ENCODE measurements at regions not wholly inside any gene's neighbourhood (a gene's known extent, or its start where the extent isn't known, plus 50 kb on each side); places are given as distances from the start of the nearest gene placed in this dataset.

DNA sequence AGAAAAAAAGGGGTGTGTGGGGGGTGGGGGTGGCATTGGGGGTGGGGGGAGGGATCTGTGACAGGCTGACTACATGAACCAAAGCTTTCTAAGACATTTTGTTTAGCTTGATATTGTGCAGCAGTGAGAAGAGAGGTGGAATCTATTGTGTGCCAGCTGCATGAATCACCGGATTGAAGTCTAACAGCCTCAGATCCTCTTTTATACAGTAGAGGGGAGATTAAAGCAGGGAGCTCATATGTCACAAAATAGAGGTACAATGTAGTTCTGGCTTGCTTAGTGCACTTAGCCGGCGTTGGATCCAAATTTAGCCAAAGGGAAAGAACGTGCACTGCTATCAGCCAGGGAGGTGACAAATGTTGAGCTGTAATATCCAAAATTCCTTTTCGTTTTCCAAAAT lies 404.2 kb upstream of the CITED2 start:
- DNase-seq = no peak

DNA sequence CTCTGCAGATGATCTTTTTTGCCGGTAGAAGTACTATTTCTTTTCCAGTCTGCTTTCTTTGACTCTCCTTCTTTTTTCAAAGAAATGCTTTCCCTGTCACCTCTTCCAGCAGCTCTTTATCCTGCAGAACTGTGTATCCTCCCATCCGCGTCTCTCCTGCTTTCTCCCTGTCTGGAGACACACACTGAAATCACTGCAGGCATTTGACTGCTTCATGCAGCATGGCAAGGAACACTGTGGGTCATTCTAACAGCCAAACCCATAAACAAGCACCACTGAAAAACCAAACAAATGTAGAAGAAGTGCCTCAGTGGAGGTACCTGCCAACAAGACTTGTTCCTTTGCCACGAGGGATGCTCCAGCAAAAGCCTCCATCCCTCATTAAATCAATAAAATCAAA lies 403.7 kb upstream of the CITED2 start:
- DNase-seq = no peak

DNA sequence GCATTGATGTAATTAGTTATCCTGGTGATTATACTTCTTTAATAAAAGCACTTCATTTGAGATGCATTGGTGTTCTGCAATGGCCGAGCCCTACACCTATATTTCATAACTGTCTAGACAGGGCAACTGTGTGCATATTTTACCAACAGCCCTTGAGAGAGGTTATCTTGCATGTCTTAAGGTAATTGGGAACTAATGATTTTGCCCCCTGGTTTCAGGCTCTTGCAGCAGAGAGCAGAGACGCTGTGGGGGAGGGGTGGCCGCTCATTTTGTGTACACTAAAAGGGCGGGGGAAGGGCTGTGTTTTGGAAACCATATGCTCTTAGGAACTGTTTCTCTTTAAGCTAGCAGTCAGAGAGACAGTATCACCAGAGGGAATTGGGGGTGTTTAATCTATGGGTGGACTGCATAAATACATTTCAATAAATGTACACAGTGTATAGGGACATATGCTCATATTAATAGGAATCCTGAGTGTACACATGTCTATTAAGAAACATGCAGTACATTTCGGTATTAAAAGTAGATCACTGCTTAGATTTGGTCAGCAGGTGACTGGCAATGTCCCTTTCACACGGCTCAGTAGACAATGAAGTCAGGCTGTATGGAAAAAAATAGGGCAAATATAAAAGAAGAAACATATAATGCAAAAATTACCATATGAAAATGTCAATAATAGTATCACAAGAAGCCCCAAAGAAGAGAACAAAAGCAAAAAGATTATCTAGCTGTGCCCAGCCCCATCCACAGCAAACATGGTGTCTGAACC lies 402.9 kb upstream of the CITED2 start:
- no peak for DNase-seq

DNA sequence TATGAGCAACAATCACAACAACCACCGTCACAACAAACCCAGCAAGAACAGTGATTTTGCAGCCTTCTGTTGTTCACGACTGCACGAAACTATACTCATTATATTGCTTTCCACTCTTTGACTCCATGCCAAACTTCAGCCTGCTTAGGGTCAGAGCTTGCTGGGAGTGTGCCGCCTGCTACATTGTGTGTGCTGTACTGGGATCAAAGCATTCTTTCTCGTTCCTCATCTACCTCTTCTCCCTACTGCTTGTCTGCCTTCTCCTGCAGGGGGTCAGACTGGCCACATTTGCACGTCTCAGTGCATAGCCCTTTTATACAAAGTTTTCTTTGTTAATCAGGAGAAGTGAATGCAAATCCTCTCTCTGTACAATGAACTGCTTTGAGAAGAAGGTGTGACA lies 401.6 kb upstream of the CITED2 start:
- DNase-seq = no peak

DNA sequence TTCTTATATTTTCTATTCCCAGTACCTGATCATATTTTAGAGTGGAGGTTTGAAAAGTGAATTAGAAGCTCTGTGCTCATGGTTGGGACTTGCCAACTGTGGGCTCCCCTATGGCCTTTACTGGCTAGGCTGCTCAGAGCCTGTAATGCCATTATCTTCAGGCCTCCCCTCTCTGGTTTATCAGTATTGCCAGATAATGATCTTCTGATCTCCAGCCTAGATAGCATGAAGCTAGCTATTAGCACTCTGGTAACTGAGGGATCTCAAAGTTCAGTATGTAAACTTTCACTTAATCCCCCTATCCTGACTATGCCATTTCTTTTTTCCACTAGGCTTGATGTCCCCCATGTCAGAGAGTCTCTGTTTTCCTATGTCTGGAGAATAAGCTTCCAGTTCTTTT lies 393.7 kb upstream of the CITED2 start:
- no peak for DNase-seq

DNA sequence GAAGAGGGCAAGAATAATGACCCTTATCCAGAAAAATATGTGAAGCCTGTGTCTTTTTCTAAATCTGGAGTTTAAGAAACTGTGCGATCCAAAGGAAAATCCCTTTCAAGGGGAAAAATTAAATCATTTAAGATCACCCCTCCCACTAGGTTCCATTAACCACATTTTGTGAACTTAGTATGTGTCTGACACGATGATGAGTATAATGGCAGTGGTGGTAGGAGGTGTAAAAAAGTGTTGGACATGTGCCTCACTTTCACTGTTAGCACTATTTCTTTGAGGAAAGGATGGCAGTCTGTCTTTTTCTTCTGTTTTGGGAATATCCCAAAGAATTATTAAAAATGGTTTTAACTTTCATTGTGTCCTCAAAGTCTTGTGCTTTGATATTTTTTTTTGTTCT lies 392.3 kb upstream of the CITED2 start:
- DNase-seq = no peak

DNA sequence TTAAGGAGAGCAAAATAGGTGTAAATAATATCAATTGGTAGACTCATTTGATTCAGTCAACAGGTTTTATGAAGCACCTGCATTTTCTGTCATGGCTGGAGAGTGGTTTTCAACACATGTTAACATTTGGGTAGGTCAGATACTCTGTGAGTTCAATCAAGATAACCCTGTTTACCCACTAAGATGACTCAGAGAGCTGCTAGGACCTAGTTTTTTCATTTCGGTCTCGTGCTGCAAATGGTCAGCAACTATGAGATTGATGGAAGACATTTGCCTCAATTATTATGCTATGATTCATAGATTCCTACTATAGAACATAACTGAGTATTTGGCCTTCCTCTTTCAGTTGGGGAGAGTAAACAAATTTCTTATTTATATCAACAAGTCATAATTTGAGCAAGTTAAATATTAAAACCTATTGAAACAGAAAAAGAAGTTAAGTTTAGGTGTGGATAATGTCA lies 391.4 kb upstream of the CITED2 start:
- DNase-seq = no peak

DNA sequence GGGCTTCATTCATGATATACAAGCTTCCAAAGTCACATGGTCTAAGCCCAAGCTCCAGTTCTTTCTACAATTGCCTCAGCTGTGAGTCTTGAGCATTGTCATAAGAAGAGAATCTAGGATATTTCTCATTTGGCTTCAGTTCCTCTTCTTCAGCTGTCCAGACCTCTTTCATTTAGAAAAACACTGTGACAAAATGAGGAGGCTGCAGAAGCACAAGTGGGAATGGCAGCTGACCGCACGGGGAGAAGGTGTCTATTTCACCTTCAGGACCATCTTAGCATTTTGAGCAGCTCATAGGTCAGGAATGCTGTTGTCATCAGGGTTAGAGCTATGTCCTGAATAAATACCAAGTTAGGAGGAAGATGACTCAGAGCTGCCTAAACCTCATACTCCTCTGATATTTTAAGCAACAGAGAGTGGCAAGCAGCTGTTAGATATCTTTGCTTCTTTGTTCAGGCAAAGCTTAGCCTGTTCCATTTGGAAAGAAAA lies 390.1 kb upstream of the CITED2 start:
- no peak for DNase-seq

DNA sequence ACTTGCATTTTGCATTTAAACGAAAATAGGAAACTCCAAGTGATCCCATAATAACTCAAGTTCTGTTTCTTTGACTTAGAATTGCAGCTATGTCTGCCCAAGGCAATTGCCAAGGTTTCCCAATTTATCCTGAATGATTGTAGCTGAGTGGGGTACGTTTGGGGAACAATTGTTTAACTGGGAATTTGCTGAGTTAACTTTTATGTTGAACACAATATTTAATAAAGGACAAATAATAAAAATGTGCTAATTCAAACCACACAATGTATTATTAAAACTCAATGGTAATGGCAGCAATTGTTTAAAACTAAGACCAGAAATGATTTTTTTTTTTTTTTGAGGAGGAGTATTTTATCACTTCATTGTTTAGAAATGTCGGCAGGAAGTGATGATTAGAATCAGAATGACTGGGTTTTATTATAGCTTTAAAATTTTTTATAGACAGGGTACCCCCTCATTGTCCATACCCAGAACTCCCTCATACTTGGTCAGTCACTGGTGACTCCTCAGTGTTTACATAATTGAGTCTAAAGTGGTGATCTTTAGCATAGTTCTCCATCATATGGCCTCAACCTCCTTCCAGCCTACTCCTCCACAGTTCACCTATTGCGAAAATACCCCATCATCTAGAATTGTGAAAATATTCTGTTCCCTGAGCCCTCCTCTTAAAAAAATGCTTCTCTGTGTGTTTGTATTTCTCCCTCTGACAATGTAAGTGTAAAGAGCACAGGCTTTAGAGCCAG lies 389.2 kb upstream of the CITED2 start:
- no peak for DNase-seq

DNA sequence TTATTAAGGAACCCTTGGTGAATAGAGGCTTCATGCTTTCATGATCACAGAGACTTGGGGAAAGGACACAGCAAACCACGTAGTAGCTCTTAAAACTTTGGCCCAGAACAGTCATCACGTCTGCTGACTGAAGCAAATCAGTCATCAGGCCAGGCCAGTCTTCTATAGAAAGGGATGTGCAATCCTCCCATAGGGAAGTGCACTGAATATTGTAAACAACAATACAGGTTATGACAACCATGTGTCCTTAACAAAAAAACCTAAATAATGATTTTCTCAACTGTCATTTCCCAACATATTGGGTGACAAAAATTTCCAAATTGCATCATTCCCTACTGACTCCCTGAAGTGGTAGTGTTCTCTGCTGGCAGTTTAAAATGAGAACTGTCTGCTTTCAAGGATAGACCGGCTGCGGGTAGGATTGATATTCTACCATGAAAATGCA lies 388.2 kb upstream of the CITED2 start:
- DNase-seq = no peak

DNA sequence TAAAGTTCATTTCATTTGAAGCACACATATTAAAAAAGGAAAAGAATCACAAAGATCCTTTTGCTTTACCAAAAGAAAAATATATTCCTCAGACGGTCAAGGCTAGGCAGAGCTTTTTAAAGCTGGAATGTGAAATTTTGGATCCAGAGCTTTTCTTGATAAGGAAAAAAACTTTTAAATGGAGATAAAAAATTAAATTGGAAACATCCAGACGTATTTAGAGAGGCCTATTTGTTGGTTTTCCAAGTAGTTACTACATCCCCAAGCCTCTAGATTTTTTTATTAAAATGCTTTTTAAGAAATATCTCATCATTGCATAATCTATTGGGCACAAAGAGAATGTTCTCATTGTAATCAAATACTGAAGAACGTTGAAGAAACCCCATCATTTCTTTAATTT lies 385.7 kb upstream of the CITED2 start:
- DNase-seq = no peak

DNA sequence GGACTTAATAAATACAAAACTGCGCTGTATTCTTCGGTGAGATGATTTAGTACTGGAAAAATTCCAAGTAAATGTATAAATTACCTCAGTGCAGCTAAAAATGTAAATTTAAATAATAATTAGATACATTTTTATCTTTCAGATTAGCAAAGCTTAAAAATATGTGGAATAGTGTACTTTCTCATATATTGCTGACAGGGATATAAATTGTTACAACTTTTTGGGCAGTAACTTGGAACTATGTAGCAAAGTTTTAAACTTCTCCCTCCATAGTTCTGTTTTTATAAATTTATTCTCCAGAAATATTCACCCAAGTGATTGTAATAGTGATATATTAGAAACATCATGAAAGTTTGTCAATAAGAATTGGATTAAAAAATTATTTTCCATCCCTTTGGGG lies 384.6 kb upstream of the CITED2 start:
- DNase-seq = no peak

DNA sequence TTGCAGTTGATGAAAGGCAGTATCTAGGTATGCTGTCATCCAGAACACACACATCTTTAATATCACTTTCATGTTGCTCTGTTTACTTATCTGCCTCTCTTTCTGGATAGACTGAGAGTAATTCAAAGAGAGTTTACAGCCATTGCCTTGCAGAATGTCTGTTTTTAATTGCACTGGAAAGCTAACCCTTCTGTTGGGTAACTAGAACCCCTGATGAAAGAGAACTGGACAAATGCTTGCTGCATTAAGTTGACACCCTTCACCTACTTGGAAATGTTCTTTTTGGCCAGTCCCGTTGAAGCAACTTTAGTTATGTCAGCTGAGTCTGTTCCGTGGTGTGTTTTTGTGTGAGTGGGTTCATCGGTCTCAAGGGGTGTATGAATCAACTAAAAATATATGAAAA lies 383.8 kb upstream of the CITED2 start:
- no peak for DNase-seq

DNA sequence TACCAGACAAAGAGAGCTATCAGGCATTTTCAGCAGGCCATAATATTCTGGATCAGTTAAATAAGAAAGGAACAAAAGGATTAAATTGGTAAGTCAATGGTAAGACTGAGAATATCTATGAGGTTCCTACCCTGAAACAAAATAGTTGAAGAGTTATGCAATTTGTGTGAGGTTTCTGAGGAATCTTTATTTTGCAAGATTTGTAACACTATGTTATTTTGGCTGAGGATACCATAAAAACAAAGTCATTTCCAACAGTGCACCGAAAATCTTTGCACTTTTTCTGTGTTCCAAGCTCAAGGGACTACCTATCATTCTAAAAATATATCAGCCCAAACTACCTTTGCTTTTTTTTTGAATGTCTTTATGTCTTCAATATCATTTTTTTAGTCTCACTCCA lies 383.3 kb upstream of the CITED2 start:
- DNase-seq = no peak

DNA sequence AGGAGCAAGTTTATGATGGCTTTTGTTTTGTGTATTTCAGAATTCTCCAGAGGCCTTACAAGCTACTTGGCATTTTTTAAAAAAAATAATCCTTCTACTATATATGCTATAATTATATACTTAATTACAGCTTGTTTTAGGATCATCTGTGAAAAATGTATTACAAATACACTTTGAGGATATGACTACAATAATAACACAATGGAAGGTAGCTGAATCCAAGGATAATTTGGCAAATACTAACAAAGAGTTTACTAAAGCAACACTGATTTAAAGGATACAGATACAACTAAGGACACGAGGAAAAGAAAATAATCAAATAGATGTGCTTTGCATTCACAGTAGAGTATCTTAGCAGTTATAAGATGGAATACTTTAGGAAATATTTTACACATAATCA lies 381.9 kb upstream of the CITED2 start:
- no peak for DNase-seq

DNA sequence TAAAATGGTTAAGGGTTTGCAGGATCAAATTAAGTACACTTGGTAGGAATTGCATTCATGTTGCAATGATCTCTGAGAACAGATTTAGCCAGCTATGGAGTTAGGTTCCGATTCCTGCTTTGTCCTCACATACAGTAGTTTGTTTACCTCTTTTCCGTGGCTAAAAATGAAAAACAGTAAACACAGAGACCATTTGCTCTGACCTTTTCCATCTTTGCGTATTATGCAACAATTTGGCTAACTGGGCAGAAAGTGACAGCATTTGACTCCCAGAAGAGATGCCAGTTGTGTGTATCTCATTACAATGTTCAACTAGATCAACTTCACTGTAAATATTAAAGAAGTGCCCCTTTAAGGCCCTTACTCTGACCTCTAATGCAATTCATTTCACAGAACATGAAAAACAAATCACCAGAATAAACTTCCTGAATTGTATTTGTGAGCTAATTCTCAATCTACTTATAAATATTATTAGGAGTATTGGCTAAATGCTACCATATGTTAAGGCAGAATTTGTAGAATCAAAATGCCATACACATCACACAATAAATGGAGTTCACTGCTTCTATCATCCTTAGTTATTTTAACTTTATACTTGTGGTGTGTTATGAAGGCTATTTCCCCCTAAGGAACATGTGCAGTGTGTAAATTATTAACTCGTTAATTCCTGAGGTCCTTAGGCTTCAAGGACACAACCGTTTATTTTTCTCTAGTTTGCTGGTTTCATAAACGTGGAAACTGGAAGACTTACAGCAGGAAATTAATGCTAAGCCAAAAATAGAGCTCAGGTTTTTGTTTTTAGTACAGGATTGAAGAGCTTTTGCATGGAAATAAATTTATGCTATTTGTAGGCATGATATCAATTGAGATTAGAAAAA lies 380.7 kb upstream of the CITED2 start:
- DNase-seq = no peak

DNA sequence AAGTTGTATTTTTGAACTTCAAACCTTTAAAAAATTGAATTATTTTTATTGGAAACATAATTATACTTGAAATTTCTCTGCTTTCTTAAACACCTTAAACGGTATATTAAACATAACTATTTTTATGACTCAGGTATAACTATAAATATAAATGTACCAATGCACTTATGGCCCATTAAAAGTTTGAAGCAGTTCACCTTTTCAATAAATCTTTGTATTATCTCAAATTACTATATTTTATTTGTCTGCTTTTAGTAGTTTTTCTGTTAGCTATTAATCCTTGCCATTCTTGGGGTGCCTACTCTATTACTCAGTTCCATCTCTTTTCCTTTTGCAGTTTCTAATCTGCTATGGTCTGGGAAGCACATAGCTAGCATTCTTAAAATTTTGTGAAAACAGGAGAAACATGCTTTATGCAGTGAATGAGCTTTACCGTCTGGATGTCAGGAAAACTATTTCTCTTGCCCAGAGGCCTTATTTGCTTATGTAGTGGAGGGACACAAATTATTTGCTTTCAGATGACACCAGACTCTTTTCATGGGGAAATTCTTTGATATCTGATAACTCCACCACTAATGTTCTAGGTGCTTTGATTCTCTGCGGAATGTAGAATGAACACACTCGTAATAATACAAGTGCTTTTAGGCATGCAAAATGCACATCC lies 378.9 kb upstream of the CITED2 start:
- no peak for DNase-seq

DNA sequence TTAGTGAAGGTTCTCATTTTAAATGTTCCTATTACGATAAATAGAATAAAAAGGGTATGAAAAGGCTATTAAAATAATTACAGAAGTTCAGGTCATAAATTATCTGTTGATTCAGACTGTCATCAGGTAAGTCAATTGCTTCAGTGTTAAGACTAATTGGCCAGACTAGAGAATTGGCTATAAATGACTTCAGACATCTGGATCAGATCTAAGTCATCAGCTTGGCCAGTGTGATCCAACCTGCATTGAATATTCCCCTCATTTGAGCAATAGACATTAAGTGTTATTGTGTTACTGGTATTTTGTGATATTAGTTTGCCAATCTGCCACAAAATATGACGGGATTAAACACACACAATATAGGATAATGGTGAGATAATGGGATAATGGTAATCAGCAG lies 377.6 kb upstream of the CITED2 start:
- no peak for DNase-seq

DNA sequence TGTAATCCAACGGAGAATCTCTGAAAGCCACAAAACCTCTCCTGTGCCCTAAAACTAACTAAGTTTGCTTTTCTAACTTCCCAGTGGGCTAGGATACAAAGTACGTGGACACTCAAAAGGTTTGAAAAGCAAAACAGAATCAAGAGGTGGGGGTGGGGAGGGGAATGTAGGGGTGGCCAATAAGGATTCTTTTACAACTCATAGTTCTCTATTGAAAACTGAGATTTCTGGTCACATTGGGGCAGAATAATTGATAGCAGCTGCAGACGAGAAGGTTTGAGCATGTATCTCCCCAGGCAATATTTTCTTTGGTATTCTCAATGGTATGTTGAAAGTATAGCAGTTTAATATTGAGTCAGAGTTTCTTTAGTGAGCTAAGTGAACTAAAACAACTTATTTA lies 376.7 kb upstream of the CITED2 start:
- DNase-seq = no peak

DNA sequence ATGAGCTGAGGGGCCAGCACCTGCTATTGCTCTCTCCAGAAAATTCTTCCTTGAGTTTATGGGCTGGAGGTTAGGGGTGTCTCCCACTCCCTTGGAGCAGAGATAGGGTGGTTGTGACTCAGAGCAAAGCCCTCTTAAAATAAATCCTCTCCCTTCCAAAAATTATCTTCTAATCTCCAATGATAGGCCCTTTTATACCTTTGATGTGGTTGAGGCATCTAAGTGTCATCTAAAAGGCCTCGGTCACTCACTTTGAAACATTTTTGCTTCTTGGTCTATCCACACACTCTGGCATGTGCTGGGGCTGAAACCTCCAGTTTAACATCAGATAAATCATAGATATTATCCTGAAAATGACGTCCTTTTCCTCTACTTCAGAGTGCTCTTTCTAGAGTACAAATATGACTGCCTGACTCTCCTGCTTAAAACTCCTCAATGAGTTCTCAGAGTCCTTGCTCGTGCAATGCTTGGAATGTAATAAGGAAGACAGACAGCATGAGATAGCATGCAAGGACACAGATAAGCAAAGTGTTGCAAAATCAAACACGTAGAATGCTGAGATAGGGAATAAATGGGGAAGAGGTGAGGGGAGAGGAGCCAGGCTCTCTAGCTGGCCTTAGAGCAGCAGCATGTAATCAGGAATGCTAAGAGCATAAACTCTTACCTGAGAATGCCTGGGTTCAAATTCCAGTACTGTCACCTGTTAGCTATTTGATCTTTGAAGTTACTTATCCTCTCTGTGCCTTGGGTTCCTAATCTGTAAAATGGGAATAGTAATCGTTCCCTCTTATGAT lies 374.1 kb upstream of the CITED2 start:
- DNase-seq = no peak

DNA sequence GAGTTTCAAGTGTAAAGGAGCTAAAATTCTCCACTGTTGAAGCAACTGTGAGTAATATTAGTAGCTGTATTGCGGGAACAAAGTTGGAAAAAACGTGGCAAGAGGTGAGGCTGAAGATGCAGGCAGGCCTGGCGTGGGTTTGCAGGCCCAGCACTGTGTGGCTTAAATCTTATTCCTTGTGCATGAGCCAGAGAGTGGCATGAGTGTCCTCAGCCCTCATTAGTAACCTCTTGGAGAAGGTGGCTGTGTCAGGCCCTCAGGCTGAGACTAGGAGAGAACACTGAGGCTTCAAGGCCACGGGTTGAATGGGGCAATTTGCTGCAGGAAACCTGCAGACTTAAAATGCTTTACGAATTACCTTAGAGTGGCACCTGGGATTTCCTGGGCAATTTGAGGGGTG lies 372.7 kb upstream of the CITED2 start:
- DNase-seq = no peak

DNA sequence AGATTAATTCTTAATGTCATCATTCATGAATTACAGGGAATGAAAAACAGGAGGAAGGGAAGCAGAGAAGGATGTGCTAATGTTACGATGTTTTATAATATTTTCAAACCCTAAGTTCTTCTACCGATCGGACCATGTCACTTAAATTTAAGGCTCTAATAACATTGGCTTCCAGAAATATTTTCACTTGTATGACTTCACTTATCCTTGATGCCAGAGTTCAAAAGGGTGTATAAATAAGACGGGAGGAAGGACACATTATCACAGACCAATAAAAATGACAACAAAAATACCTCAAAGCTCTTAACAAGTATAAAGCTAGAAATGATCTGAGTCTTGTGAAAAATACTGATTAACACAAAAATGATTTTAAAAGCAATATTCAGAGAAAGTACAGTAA lies 370.4 kb upstream of the CITED2 start:
- no peak for DNase-seq
